Tibial artery (tissue), 4 donors: ENCODE measurements at regions not wholly inside any gene's neighbourhood (a gene's known extent, or its start where the extent isn't known, plus 50 kb on each side); places are given as distances from the start of the nearest gene placed in this dataset.

Experiments
- DNase-seq, 2 donors: peaks; one replicate each; pipeline ENCODE4 v3.0.0-alpha.2; 2019
- H3K27ac ChIP-seq, 2 donors: fragments of 200-600 bp; sonication (generic) in 1 of 2; 1 replicate in 1 of 2; 2 replicates in 1 of 2; pipeline ENCODE4 v1.5.1; 2018 to 2019; ENCODE audit warnings: mild to moderate bottlenecking in 1 of 2
- H3K27me3 ChIP-seq, 2 donors: fragments of 200-600 bp; sonication (generic) in 1 of 2; one replicate each; pipeline versions ENCODE4 v1.5.1 to v1.6.0; 2016 to 2019
- H3K36me3 ChIP-seq, 3 donors: fragments of 200-600 bp; sonication (generic) in 2 of 3; one replicate each; pipeline ENCODE4 v1.5.1; 2016 to 2019; ENCODE audit warnings: mild to moderate bottlenecking in 2 of 3
- H3K4me1 ChIP-seq, 4 donors: fragments of 200-600 bp; sonication (generic) in 2 of 4; 1 replicate in 3 of 4; 2 replicates in 1 of 4; pipeline ENCODE4 v1.5.1; 2016 to 2019
- H3K4me3 ChIP-seq, 2 donors: fragments of 200-600 bp; sonication (generic) in 1 of 2; 1 replicate in 1 of 2; 2 replicates in 1 of 2; pipeline ENCODE4 v1.5.1; 2018 to 2019; ENCODE audit warnings: mild to moderate bottlenecking in 2 of 2
- H3K9me3 ChIP-seq, 3 donors: fragments of 200-600 bp; sonication (generic) in 1 of 3; one replicate each; pipeline ENCODE4 v1.5.1; 2016 to 2019
- CTCF ChIP-seq, 2 experiments: fragments of 200-600 bp in 1 of 2; fragments of 450-650 bp in 1 of 2; IDR thresholded peaks; one replicate each; pipeline ENCODE4 v1.5.1; 2017 to 2019; ENCODE audit warnings: antibody characterized with exemption in 2 of 2, mild to moderate bottlenecking in 1 of 2, moderate library complexity in 1 of 2
- intact Hi-C: fragments of 100-400 bp; cut with DNase I; formaldehyde crosslinking; loops from one replicate; pipeline ENCODE4 v1.15.0; 2023; ENCODE audit warnings: low total_unique reads

GRCh38 chr2:204170411-204170810 is 233.8 kb downstream of the ICOS start:
- DNase-seq: no peak
- H3K4me3 ChIP-seq: no peak overlapping the region
- H3K27me3 ChIP-seq: no peaks in the 10 kb centered on the region
- no peaks in the 10 kb centered on the region for H3K36me3 ChIP-seq
- no peak overlapping the region for H3K27ac ChIP-seq
- TF ChIP-seq CTCF (IDR thresholded peaks at IDR 0.05): no peak
- intact Hi-C loops: no loop called here
- no peaks in the 10 kb centered on the region for H3K9me3 ChIP-seq
- no peaks in the 10 kb centered on the region for H3K4me1 ChIP-seq

GRCh38 chr2:204171432-204172144 is 235.0 kb downstream of the ICOS start:
- no peak for TF ChIP-seq CTCF (IDR thresholded peaks at IDR 0.05)
- DNase-seq: no peak
- no peaks in the 10 kb centered on the region for H3K27me3 ChIP-seq
- H3K9me3 ChIP-seq: no peaks in the 10 kb centered on the region
- no peaks in the 10 kb centered on the region for H3K36me3 ChIP-seq
- H3K4me1 ChIP-seq: no peaks in the 10 kb centered on the region
- H3K27ac ChIP-seq: no peak overlapping the region
- intact Hi-C loops: no loop called here
- H3K4me3 ChIP-seq: no peak overlapping the region

- no peak for TF ChIP-seq CTCF (IDR thresholded peaks at IDR 0.05)
- intact Hi-C loops: no loop called here
- no peaks in the 10 kb centered on the region for H3K36me3 ChIP-seq
- no peaks in the 10 kb centered on the region for H3K27me3 ChIP-seq
- no peak overlapping the region for H3K27ac ChIP-seq
- DNase-seq: no peak
- H3K9me3 ChIP-seq: no peaks in the 10 kb centered on the region
- H3K4me1 ChIP-seq: no peaks in the 10 kb centered on the region
- no peak overlapping the region for H3K4me3 ChIP-seq
Observed at GRCh38 chr2:204172145-204172600, 235.6 kb downstream of the ICOS start.

- Histone ChIP-seq H3K4me3 (no peak overlapping the region), H3K27me3 (no peaks in the 10 kb centered on the region), H3K27ac (no peak overlapping the region), H3K36me3 (no peaks in the 10 kb centered on the region), H3K4me1 (no peaks in the 10 kb centered on the region), H3K9me3 (no peaks in the 10 kb centered on the region)
- TF ChIP-seq CTCF (IDR thresholded peaks at IDR 0.05): no peak
- intact Hi-C loops: no loop called here
- DNase-seq: no peak
Observed at GRCh38 chr2:204174034-204174433, 237.5 kb downstream of the ICOS start.

GRCh38 chr2:204175552-204176271 is 239.1 kb downstream of the ICOS start:
- DNase-seq: no peak
- Histone ChIP-seq H3K4me1 (no peaks in the 10 kb centered on the region), H3K36me3 (no peaks in the 10 kb centered on the region), H3K27ac (no peak overlapping the region), H3K27me3 (no peaks in the 10 kb centered on the region), H3K4me3 (no peak overlapping the region), H3K9me3 (no peaks in the 10 kb centered on the region)
- no peak for TF ChIP-seq CTCF (IDR thresholded peaks at IDR 0.05)
- intact Hi-C loops: no loop called here
